CD4-positive, CD25-positive, alpha-beta regulatory T cell (primary cell): ENCODE measurements at regions not wholly inside any gene's neighbourhood (a gene's known extent, or its start where the extent isn't known, plus 50 kb on each side); places are given as distances from the start of the nearest gene placed in this dataset.

Experiments used
- ATAC-seq, 2 donors: fragments of 150-1000 bp; cut with Tn5 transposase; one replicate each; pipeline ENCODE4 v1.10.0; 2021; ENCODE audit warnings: low read depth in 2 of 2, moderate number of reproducible peaks in 2 of 2, moderate library complexity in 1 of 2
- DNase-seq, 3 donors: peaks; one replicate each; pipeline versions ENCODE4 v3.0.0 to v3.0.0-alpha.2; 2012 to 2022; ENCODE audit warnings: mixed read lengths in 1 of 3
- H3K27ac ChIP-seq: one replicate; pipeline ENCODE4 v1.7.0; 2013; ENCODE audit warnings: mild to moderate bottlenecking, low read length; ENCODE audit not compliant: insufficient read depth, poor library complexity, severe bottlenecking
- H3K27me3 ChIP-seq: one replicate; pipeline ENCODE4 v1.7.0; 2013; ENCODE audit warnings: low read length; ENCODE audit not compliant: control insufficient read depth, insufficient read depth
- H3K36me3 ChIP-seq: one replicate; pipeline ENCODE4 v1.7.0; 2013; ENCODE audit warnings: mild to moderate bottlenecking, low read length, moderate library complexity; ENCODE audit not compliant: control insufficient read depth, insufficient read depth
- H3K4me1 ChIP-seq: 2 replicates; pipeline ENCODE4 v1.7.0; 2013; ENCODE audit warnings: mild to moderate bottlenecking, low read length; ENCODE audit not compliant: insufficient read depth, control insufficient read depth, poor library complexity, severe bottlenecking
- H3K4me3 ChIP-seq: one replicate; pipeline ENCODE4 v1.7.0; 2013; ENCODE audit warnings: low read depth, mild to moderate bottlenecking, low read length, moderate library complexity
- H3K9me3 ChIP-seq, 2 experiments: 1 replicate in 1 of 2; 2 replicates in 1 of 2; pipeline ENCODE4 v1.7.0; 2013; ENCODE audit warnings: low read length in 2 of 2, mild to moderate bottlenecking in 1 of 2, moderate library complexity in 1 of 2; ENCODE audit not compliant: control insufficient read depth in 2 of 2
- H3K27ac Mint-ChIP-seq, 3 donors: one replicate each; pipeline ENCODE4 v1.8.0; 2020 to 2022; ENCODE audit warnings: mild to moderate bottlenecking in 3 of 3, mixed read lengths in 3 of 3, moderate library complexity in 2 of 3
- H3K27me3 Mint-ChIP-seq: one replicate; pipeline ENCODE4 v1.8.0; 2022; ENCODE audit warnings: mild to moderate bottlenecking, mixed read lengths
- H3K36me3 Mint-ChIP-seq: one replicate; pipeline ENCODE4 v1.8.0; 2020; ENCODE audit warnings: mixed read lengths
- H3K4me1 Mint-ChIP-seq, 4 donors: one replicate each; pipeline ENCODE4 v1.8.0; 2020 to 2022; ENCODE audit warnings: mixed read lengths in 4 of 4, mild to moderate bottlenecking in 1 of 4
- H3K4me3 Mint-ChIP-seq, 4 donors: one replicate each; pipeline ENCODE4 v1.8.0; 2020 to 2022; ENCODE audit warnings: mild to moderate bottlenecking in 4 of 4, mixed read lengths in 4 of 4, moderate library complexity in 3 of 4
- H3K9me3 Mint-ChIP-seq, 7 donors: one replicate each; pipeline ENCODE4 v1.8.0; 2020 to 2022; ENCODE audit warnings: mixed read lengths in 7 of 7, mild to moderate bottlenecking in 3 of 7, moderate library complexity in 2 of 7

DNA sequence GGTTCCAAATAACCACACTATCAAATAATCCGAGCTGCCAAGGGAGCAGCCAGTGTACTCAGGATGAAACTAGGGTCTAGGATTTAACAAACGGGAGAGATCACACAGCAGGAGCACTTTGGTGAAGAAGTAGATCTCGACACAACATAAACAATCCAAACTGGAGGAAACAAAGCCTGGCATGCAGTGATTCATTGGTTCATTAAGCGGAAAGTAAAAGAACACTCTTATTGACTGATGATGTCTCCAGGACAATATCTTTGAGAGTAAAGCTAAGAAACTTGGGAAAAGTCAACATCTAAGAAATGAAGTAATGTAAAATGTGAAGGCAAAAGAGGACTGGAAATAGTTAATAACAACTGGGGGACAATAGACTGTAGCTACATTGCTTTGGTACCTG lies 1478.3 kb upstream of the CDH9 start:
- ATAC-seq (no peak), DNase-seq (no peak)
- H3K36me3 Mint-ChIP-seq: no peaks in the 10 kb centered on the region
- Histone ChIP-seq H3K4me3 (no peak overlapping the region), H3K36me3 (no peaks in the 10 kb centered on the region), H3K27ac (no peak overlapping the region), H3K27me3 (no peaks in the 10 kb centered on the region), H3K4me1 (no peaks in the 10 kb centered on the region), H3K9me3 (peaks cover 0 to 16% of the 10 kb centered on the region in 2 experiments)
- no peaks in the 10 kb centered on the region for H3K27me3 Mint-ChIP-seq
- no peak overlapping the region for H3K4me3 Mint-ChIP-seq
- peaks cover 3 to 25% (median 8%) of the 10 kb centered on the region in 7 donors for H3K9me3 Mint-ChIP-seq
- H3K4me1 Mint-ChIP-seq: no peaks in the 10 kb centered on the region
- H3K27ac Mint-ChIP-seq: no peak overlapping the region

GRCh38 chr5:28512648-28513047 lies 1474.3 kb upstream of the CDH9 start:
- H3K4me3 ChIP-seq: no peak overlapping the region
- no peaks in the 10 kb centered on the region for H3K36me3 Mint-ChIP-seq
- no peaks in the 10 kb centered on the region for H3K27me3 Mint-ChIP-seq
- H3K9me3 Mint-ChIP-seq: peaks cover 0 to 14% (median 3%) of the 10 kb centered on the region in 7 donors
- H3K27ac Mint-ChIP-seq: no peak overlapping the region
- no peaks in the 10 kb centered on the region for H3K4me1 Mint-ChIP-seq
- H3K4me1 ChIP-seq: no peaks in the 10 kb centered on the region
- ATAC-seq: no peak
- H3K27me3 ChIP-seq: no peaks in the 10 kb centered on the region
- H3K27ac ChIP-seq: no peak overlapping the region
- DNase-seq: no peak
- peaks cover 0 to 13% of the 10 kb centered on the region in 2 experiments for H3K9me3 ChIP-seq
- H3K36me3 ChIP-seq: no peaks in the 10 kb centered on the region
- H3K4me3 Mint-ChIP-seq: no peak overlapping the region

DNA sequence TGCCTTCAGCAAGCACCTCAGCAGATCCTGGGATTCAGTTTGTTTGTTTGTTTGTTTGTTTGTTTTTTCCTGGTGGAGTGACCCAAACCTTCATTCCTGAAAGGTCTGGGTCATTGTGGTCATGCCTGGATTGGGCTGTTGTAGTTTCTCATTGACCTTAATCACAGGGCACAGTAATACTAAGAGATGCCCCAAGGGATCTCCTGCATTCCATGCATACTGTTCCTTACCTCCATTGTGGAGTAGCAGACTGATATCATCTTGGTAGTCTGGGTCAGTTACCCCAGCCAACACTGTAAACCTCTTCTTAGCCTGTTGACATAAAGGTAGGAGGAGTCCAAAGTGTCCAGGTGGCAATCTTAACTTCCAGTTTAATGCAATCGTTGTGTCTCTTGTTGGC lies 1466.7 kb upstream of the CDH9 start:
- no peak overlapping the region for H3K27ac Mint-ChIP-seq
- no peak overlapping the region for H3K4me3 Mint-ChIP-seq
- no peak for DNase-seq
- H3K27me3 ChIP-seq: no peaks in the 10 kb centered on the region
- peaks cover 0 to 15% of the 10 kb centered on the region in 2 experiments for H3K9me3 ChIP-seq
- H3K36me3 Mint-ChIP-seq: no peaks in the 10 kb centered on the region
- no peaks in the 10 kb centered on the region for H3K36me3 ChIP-seq
- no peaks in the 10 kb centered on the region for H3K4me1 ChIP-seq
- no peak overlapping the region for H3K27ac ChIP-seq
- no peak for ATAC-seq
- H3K9me3 Mint-ChIP-seq: peaks cover 0 to 19% (median 5%) of the 10 kb centered on the region in 7 donors
- no peak overlapping the region for H3K4me3 ChIP-seq
- H3K4me1 Mint-ChIP-seq: no peaks in the 10 kb centered on the region
- H3K27me3 Mint-ChIP-seq: no peaks in the 10 kb centered on the region

DNA sequence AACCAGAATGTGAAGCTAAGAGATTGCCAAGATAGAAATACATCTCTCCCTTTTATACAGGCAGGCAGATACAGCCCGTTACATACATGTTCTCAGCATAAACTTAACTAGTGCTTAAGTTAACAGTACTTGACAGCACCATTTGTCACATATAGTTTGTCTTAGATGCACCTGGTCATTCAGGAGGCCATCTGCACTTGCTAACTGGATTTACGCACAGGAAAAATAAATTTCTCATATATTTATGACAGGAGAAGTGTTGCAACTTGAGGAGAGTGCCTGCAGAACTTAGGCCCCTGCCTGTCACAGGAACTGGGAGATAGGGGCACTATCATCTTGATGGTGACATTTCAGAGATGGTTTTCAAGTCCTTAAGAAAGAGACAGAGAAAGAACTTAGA lies 1462.1 kb upstream of the CDH9 start:
- H3K4me3 ChIP-seq: no peak overlapping the region
- Mint-ChIP-seq H3K9me3 (peaks cover 4 to 21% (median 10%) of the 10 kb centered on the region in 7 donors), H3K27me3 (no peaks in the 10 kb centered on the region), H3K4me1 (no peaks in the 10 kb centered on the region), H3K36me3 (no peaks in the 10 kb centered on the region), H3K4me3 (no peak overlapping the region), H3K27ac (no peak overlapping the region)
- no peaks in the 10 kb centered on the region for H3K4me1 ChIP-seq
- H3K36me3 ChIP-seq: no peaks in the 10 kb centered on the region
- ATAC-seq (no peak), DNase-seq (no peak)
- no peak overlapping the region for H3K27ac ChIP-seq
- peaks cover 0 to 4% of the 10 kb centered on the region in 2 experiments for H3K9me3 ChIP-seq
- H3K27me3 ChIP-seq: no peaks in the 10 kb centered on the region

DNA sequence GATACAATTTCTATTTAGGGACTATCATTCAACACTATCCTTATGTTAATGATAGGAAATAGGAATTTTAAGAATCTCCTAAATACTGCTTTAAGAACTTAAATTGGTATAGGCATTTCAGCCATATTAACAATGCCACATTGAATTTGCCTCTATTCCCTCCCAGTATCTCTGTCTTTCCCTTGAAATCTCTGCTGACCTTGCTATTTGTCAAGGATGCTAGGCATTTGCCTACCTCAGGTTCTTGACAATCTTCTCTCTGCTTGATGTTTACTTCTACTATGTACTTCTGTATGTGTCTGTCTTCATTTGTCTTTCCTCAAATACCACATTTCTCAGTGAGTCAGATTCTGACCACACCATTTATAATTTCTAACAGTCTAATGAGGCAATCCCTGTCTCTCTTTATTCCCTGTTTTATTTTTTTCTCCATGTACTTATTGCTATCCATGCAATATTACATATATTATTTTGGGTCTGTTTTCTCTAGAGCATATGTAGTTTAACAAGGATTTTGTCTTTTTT lies 1461.4 kb upstream of the CDH9 start:
- no peaks in the 10 kb centered on the region for H3K4me1 ChIP-seq
- Mint-ChIP-seq H3K4me3 (no peak overlapping the region), H3K27me3 (no peaks in the 10 kb centered on the region), H3K4me1 (no peaks in the 10 kb centered on the region), H3K9me3 (peaks cover 4 to 17% (median 8%) of the 10 kb centered on the region in 7 donors), H3K36me3 (no peaks in the 10 kb centered on the region), H3K27ac (no peak overlapping the region)
- H3K27ac ChIP-seq: no peak overlapping the region
- ATAC-seq: no peak
- H3K36me3 ChIP-seq: no peaks in the 10 kb centered on the region
- H3K9me3 ChIP-seq: peaks cover 0 to 4% of the 10 kb centered on the region in 2 experiments
- no peaks in the 10 kb centered on the region for H3K27me3 ChIP-seq
- no peak for DNase-seq
- no peak overlapping the region for H3K4me3 ChIP-seq

DNA sequence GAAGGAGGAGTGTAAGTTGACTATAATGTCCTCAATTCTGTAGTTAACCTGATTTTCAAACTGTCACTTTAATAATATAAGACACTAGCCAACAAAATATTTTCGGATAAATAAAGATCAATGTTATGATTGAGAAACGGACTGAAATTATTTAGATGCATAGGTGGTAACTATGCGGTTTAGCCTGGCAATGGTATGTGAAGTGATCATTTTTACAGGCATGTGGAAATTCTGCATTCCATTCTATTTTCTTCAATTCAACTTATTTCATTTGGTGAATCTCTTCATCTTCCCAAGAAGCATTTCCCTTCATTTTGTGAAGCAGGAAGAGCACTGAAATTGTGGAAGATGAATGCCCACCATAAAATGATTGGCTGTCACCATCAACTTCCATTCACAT lies 1457.5 kb upstream of the CDH9 start:
- Mint-ChIP-seq H3K27ac (no peak overlapping the region), H3K4me1 (no peaks in the 10 kb centered on the region)

DNA sequence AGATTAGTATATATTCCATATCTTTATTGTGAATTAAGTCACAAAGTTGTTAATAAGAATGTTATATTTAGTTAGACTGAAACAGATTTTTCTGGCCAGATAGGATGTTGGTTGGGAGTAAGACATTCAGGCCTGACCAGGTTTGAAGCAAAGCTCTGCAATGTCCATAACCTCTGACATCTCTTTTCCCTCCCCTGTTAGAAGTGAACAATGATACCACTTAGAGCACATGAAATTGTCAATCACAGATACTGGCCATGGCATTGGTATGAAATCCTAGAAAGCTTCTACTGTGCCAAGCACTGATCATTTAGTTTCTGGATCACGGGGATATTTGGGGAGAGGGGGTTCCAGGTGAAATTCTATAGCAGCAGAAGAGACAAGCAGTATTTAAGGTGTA lies 1455.1 kb upstream of the CDH9 start:
- H3K27me3 ChIP-seq: no peaks in the 10 kb centered on the region
- DNase-seq: no peak
- H3K4me1 ChIP-seq: no peaks in the 10 kb centered on the region
- peaks cover 0 to under 1% of the 10 kb centered on the region in 2 experiments for H3K9me3 ChIP-seq
- no peak overlapping the region for H3K27ac ChIP-seq
- no peaks in the 10 kb centered on the region for H3K27me3 Mint-ChIP-seq
- no peaks in the 10 kb centered on the region for H3K4me1 Mint-ChIP-seq
- ATAC-seq: no peak
- H3K27ac Mint-ChIP-seq: no peak overlapping the region
- no peak overlapping the region for H3K4me3 ChIP-seq
- H3K36me3 Mint-ChIP-seq: no peaks in the 10 kb centered on the region
- H3K4me3 Mint-ChIP-seq: no peak overlapping the region
- no peaks in the 10 kb centered on the region for H3K36me3 ChIP-seq
- peaks cover 4 to 53% (median 11%) of the 10 kb centered on the region in 7 donors for H3K9me3 Mint-ChIP-seq

More for the DNA sequence above, 1457.5 kb upstream of the CDH9 start:
- no peak overlapping the region for H3K27ac ChIP-seq
- H3K27me3 ChIP-seq: no peaks in the 10 kb centered on the region
- Mint-ChIP-seq H3K36me3 (no peaks in the 10 kb centered on the region), H3K9me3 (peaks cover 4 to 36% (median 12%) of the 10 kb centered on the region in 7 donors), H3K4me3 (no peak overlapping the region), H3K27me3 (no peaks in the 10 kb centered on the region)
- H3K4me3 ChIP-seq: no peak overlapping the region
- H3K9me3 ChIP-seq: peaks cover 0 to 4% of the 10 kb centered on the region in 2 experiments
- no peaks in the 10 kb centered on the region for H3K4me1 ChIP-seq
- no peaks in the 10 kb centered on the region for H3K36me3 ChIP-seq
- DNase-seq: no peak
- ATAC-seq: no peak

GRCh38 chr5:28488752-28489151 lies 1450.4 kb upstream of the CDH9 start:
- DNase-seq: no peak
- no peaks in the 10 kb centered on the region for H3K36me3 Mint-ChIP-seq
- peaks cover 0 to 42% (median 13%) of the 10 kb centered on the region in 7 donors for H3K9me3 Mint-ChIP-seq
- H3K4me1 ChIP-seq: no peaks in the 10 kb centered on the region
- H3K27ac Mint-ChIP-seq: no peak overlapping the region
- H3K4me3 ChIP-seq: no peak overlapping the region
- peaks cover 0 to 2% of the 10 kb centered on the region in 2 experiments for H3K9me3 ChIP-seq
- H3K36me3 ChIP-seq: no peaks in the 10 kb centered on the region
- H3K27me3 ChIP-seq: no peaks in the 10 kb centered on the region
- no peak for ATAC-seq
- H3K27ac ChIP-seq: no peak overlapping the region
- H3K4me1 Mint-ChIP-seq: no peaks in the 10 kb centered on the region
- no peak overlapping the region for H3K4me3 Mint-ChIP-seq
- H3K27me3 Mint-ChIP-seq: no peaks in the 10 kb centered on the region
